ENCODE measurements at regions not wholly inside any gene's neighbourhood (a gene's known extent, or its start where the extent isn't known, plus 50 kb on each side); places are given as distances from the start of the nearest gene placed in this dataset.

- no peaks in the 10 kb centered on the region for H3K9me3 ChIP-seq (ENCODE audit: low read length)
- no peaks in the 10 kb centered on the region for H3K36me3 ChIP-seq (ENCODE audit: insufficient read depth, low read length)
- H2AFZ ChIP-seq (ENCODE audit: low read depth, low read length), result no peak overlapping the region
- no peak overlapping the region for H3K4me3 ChIP-seq (ENCODE audit: low read length)
- H3K27me3 ChIP-seq (ENCODE audit: insufficient read depth, low read length), result no peaks in the 10 kb centered on the region
- no peaks in the 10 kb centered on the region for H3K4me1 ChIP-seq (ENCODE audit: insufficient read depth, low read length)
Measured at GRCh38 chr20:53713328-53714056, 119.9 kb upstream of the ZNF217 start.

- no peaks in the 10 kb centered on the region for H3K36me3 ChIP-seq (ENCODE audit: insufficient read depth, low read length)
- H2AFZ ChIP-seq (ENCODE audit: low read depth, low read length), result no peak overlapping the region
- no peaks in the 10 kb centered on the region for H3K9me3 ChIP-seq (ENCODE audit: low read length)
- no peak overlapping the region for H3K4me3 ChIP-seq (ENCODE audit: low read length)
- peaks cover 5% of the 10 kb centered on the region for H3K4me1 ChIP-seq (ENCODE audit: insufficient read depth, low read length)
- H3K27me3 ChIP-seq (ENCODE audit: insufficient read depth, low read length), result no peaks in the 10 kb centered on the region
Measured at GRCh38 chr20:53712212-53712977, 118.8 kb upstream of the ZNF217 start.

DNA sequence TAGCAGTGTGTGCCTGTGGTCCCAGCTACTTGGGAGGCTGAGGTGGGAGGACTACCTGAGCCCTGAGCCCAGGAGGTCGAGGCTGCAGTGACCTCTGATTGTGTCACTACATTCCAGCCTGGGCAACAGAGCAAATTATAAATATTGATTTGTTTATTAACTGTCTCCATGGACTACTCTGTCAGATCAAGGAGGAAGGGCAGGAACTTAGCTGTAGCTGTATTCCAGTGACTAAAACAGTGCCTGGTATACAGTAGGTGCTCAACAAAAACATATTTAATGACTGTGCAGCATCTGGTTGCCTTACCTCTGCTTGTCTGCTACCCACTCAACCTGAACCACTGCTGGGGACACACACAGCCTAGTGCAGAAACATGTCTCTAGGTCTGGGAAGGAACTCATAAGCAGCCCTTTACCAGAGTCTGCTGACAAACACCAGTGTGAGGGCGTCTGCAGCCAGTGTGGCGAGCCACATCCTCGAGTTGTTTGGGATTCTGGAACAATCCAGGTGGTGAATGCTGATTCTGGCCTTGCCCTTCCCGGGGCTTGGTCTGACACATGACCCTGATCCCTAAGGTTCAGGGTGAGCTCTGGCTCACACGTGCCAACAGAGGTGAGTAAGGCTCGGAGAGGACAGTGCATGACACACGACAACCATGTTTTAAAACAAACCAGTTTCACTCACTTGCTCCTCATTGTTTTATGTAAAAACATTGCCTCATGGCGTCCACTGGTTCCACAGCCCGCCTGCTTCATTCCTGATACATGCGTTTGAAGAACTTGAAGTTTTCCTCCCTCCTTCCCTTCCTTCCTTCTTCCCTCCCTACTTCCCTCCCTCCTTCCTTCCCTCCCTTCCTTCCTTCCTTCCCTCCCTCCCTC lies 117.9 kb upstream of the ZNF217 start:
- Histone ChIP-seq H3K4me1 (ENCODE audit: insufficient read depth, low read length) (peaks cover 5% of the 10 kb centered on the region), H3K4me3 (ENCODE audit: low read length) (no peak overlapping the region), H3K36me3 (ENCODE audit: insufficient read depth, low read length) (no peaks in the 10 kb centered on the region)

GRCh38 chr20:53708129-53708968 lies 114.7 kb upstream of the ZNF217 start:
- no peak overlapping the region for H2AFZ ChIP-seq (ENCODE audit: low read depth, low read length)
- no peaks in the 10 kb centered on the region for H3K9me3 ChIP-seq (ENCODE audit: low read length)
- H3K36me3 ChIP-seq (ENCODE audit: insufficient read depth, low read length), result no peaks in the 10 kb centered on the region
- H3K4me3 ChIP-seq (ENCODE audit: low read length), result no peak overlapping the region
- no peaks in the 10 kb centered on the region for H3K27me3 ChIP-seq (ENCODE audit: insufficient read depth, low read length)
- peaks cover 5% of the 10 kb centered on the region for H3K4me1 ChIP-seq (ENCODE audit: insufficient read depth, low read length)

More for the DNA sequence above, 117.9 kb upstream of the ZNF217 start:
- H3K27me3 ChIP-seq (ENCODE audit: insufficient read depth, low read length), result no peaks in the 10 kb centered on the region
- no peaks in the 10 kb centered on the region for H3K9me3 ChIP-seq (ENCODE audit: low read length)
- H2AFZ ChIP-seq (ENCODE audit: low read depth, low read length), result no peak overlapping the region

DNA sequence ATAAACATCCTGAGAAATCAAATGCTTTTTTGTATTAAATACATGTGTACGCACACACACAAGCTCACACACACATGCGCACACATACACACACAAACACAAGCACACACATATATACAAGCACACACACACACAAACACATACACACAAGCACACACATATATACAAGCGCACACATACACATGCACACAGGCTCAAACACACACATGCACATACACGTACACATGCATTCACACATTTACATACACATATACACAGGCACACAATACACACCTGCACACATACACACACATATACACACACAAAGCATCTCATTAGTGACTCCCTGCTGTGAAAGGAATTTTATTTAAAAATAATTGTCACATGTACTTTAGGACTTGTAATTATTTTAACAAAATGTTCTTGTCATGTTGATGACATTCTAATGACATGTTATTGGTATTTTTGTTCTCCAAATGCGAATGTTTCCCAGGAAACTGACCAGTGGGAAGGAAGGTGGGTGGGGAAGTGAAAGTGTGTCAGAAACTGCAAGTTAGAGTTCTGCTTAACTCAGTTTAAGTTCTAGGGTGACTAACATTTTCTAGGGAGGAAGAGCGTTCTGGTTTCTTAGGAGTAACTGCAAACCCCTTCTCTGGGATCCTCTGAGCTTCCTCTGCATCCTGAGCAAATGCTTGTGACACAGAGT lies 113.9 kb upstream of the ZNF217 start:
- Histone ChIP-seq H3K36me3 (ENCODE audit: insufficient read depth, low read length) (no peaks in the 10 kb centered on the region), H2AFZ (ENCODE audit: low read depth, low read length) (no peak overlapping the region), H3K4me1 (ENCODE audit: insufficient read depth, low read length) (peaks cover 5% of the 10 kb centered on the region), H3K9me3 (ENCODE audit: low read length) (no peaks in the 10 kb centered on the region), H3K4me3 (ENCODE audit: low read length) (no peak overlapping the region), H3K27me3 (ENCODE audit: insufficient read depth, low read length) (no peaks in the 10 kb centered on the region)

GRCh38 chr20:53706466-53707370 lies 113.1 kb upstream of the ZNF217 start:
- Histone ChIP-seq H3K27me3 (ENCODE audit: insufficient read depth, low read length) (no peaks in the 10 kb centered on the region), H3K4me1 (ENCODE audit: insufficient read depth, low read length) (peaks cover 5% of the 10 kb centered on the region), H3K9me3 (ENCODE audit: low read length) (no peaks in the 10 kb centered on the region), H2AFZ (ENCODE audit: low read depth, low read length) (no peak overlapping the region), H3K36me3 (ENCODE audit: insufficient read depth, low read length) (no peaks in the 10 kb centered on the region), H3K4me3 (ENCODE audit: low read length) (no peak overlapping the region)

- Histone ChIP-seq H2AFZ (ENCODE audit: low read depth, low read length) (no peak overlapping the region), H3K4me3 (ENCODE audit: low read length) (no peak overlapping the region), H3K4me1 (ENCODE audit: insufficient read depth, low read length) (peaks cover 5% of the 10 kb centered on the region), H3K9me3 (ENCODE audit: low read length) (no peaks in the 10 kb centered on the region), H3K36me3 (ENCODE audit: insufficient read depth, low read length) (no peaks in the 10 kb centered on the region), H3K27me3 (ENCODE audit: insufficient read depth, low read length) (no peaks in the 10 kb centered on the region)
Measured at GRCh38 chr20:53706008-53706465, 112.4 kb upstream of the ZNF217 start.

- H3K4me1 ChIP-seq (ENCODE audit: insufficient read depth, low read length), result no peaks in the 10 kb centered on the region
- no peak overlapping the region for H3K4me3 ChIP-seq (ENCODE audit: low read length)
- H3K36me3 ChIP-seq (ENCODE audit: insufficient read depth, low read length), result no peaks in the 10 kb centered on the region
- no peaks in the 10 kb centered on the region for H3K9me3 ChIP-seq (ENCODE audit: low read length)
- no peaks in the 10 kb centered on the region for H3K27me3 ChIP-seq (ENCODE audit: insufficient read depth, low read length)
- no peak overlapping the region for H2AFZ ChIP-seq (ENCODE audit: low read depth, low read length)
Measured at GRCh38 chr20:53702617-53703016, 109.0 kb upstream of the ZNF217 start.

GRCh38 chr20:53699906-53700305 lies 106.3 kb upstream of the ZNF217 start:
- H3K4me1 ChIP-seq (ENCODE audit: insufficient read depth, low read length), result no peaks in the 10 kb centered on the region

GRCh38 chr20:53699085-53699674 lies 105.5 kb upstream of the ZNF217 start:
- Histone ChIP-seq H3K27me3 (ENCODE audit: insufficient read depth, low read length) (no peaks in the 10 kb centered on the region), H3K36me3 (ENCODE audit: insufficient read depth, low read length) (no peaks in the 10 kb centered on the region), H3K4me1 (ENCODE audit: insufficient read depth, low read length) (no peaks in the 10 kb centered on the region)

More at GRCh38 chr20:53699906-53700305, 106.3 kb upstream of the ZNF217 start:
- Histone ChIP-seq H3K9me3 (ENCODE audit: low read length) (no peaks in the 10 kb centered on the region), H3K36me3 (ENCODE audit: insufficient read depth, low read length) (no peaks in the 10 kb centered on the region), H2AFZ (ENCODE audit: low read depth, low read length) (no peak overlapping the region), H3K4me3 (ENCODE audit: low read length) (no peak overlapping the region), H3K27me3 (ENCODE audit: insufficient read depth, low read length) (no peaks in the 10 kb centered on the region)

DNA sequence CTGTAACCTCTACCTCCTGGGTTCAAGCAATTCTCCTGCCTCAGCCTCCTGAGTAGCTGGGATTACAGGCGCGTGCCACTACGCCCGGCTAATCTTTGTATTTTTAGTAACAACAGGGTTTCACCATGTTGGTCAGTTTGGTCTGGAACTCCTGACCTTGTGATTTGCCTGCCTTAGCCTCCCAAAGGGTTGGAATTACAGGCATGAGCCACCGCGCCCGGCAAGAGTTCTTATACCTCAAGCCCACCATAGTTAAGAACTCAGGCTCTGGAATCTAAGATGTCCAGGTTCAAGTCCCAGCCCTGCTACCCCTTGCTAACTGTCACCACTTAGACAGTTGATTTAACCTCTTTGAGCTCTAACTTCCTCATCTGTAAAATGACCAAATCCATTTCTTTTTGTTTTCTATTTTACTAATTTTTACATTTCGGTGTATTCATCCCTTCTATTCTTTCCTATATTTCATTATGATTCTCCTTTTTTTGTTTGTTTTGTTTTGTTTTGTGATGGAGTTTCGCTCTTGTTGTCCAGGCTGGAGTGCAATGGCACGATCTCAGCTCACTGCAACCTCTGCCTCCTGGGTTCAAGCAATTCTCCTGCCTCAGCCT lies 104.8 kb upstream of the ZNF217 start:
- no peak overlapping the region for H2AFZ ChIP-seq (ENCODE audit: low read depth, low read length)
- no peaks in the 10 kb centered on the region for H3K9me3 ChIP-seq (ENCODE audit: low read length)
- H3K4me3 ChIP-seq (ENCODE audit: low read length), result no peak overlapping the region
- no peaks in the 10 kb centered on the region for H3K4me1 ChIP-seq (ENCODE audit: insufficient read depth, low read length)
- H3K36me3 ChIP-seq (ENCODE audit: insufficient read depth, low read length), result no peaks in the 10 kb centered on the region
- H3K27me3 ChIP-seq (ENCODE audit: insufficient read depth, low read length), result no peaks in the 10 kb centered on the region

More at GRCh38 chr20:53699085-53699674, 105.5 kb upstream of the ZNF217 start:
- Histone ChIP-seq H2AFZ (ENCODE audit: low read depth, low read length) (no peak overlapping the region), H3K9me3 (ENCODE audit: low read length) (no peaks in the 10 kb centered on the region), H3K4me3 (ENCODE audit: low read length) (no peak overlapping the region)

Data from neuron (in vitro differentiated cells).